H9 (cell line): ENCODE measurements at regions not wholly inside any gene's neighbourhood (a gene's known extent, or its start where the extent isn't known, plus 50 kb on each side); places are given as distances from the start of the nearest gene placed in this dataset.

Experiments used
- DNase-seq: peaks from one replicate; pipeline ENCODE4 v3.0.0-alpha.2; 2017
- H2AFZ ChIP-seq: one replicate; pipeline ENCODE4 v1.6.1; 2013; ENCODE audit warnings: mild to moderate bottlenecking, low read length, control low read depth, moderate library complexity
- H2AK5ac ChIP-seq: 2 replicates; pipeline ENCODE4 v1.6.1; 2013; ENCODE audit warnings: low read length, control low read depth, mixed read lengths; ENCODE audit not compliant: insufficient read length
- H2BK120ac ChIP-seq: one replicate; pipeline ENCODE4 v1.6.1; 2013; ENCODE audit warnings: low read depth, mild to moderate bottlenecking, low read length, control low read depth, inconsistent platforms; ENCODE audit not compliant: poor library complexity, severe bottlenecking
- H2BK12ac ChIP-seq: 2 replicates; pipeline ENCODE4 v1.6.1; 2013; ENCODE audit warnings: low read length, control low read depth, mixed read lengths, low read depth; ENCODE audit not compliant: insufficient read length
- H2BK15ac ChIP-seq: 2 replicates; pipeline ENCODE4 v1.6.1; 2013; ENCODE audit warnings: low read depth, low read length, control low read depth
- H2BK20ac ChIP-seq: one replicate; pipeline ENCODE4 v1.6.1; 2013; ENCODE audit warnings: low read depth, mild to moderate bottlenecking, low read length, control low read depth, inconsistent platforms; ENCODE audit not compliant: poor library complexity, severe bottlenecking
- H2BK5ac ChIP-seq: 2 replicates; pipeline ENCODE4 v1.6.1; 2013; ENCODE audit warnings: low read length, control low read depth, mixed read lengths; ENCODE audit not compliant: insufficient read length
- H3K14ac ChIP-seq: 2 replicates; pipeline ENCODE4 v1.6.1; 2013; ENCODE audit warnings: low read length, control low read depth; ENCODE audit not compliant: insufficient read depth
- H3K18ac ChIP-seq: 2 replicates; pipeline ENCODE4 v1.6.1; 2013; ENCODE audit warnings: low read depth, mild to moderate bottlenecking, mixed read lengths, low read length, control low read depth; ENCODE audit not compliant: insufficient read length
- H3K23ac ChIP-seq: 2 replicates; pipeline ENCODE4 v1.6.1; 2013; ENCODE audit warnings: low read length, control low read depth, mixed read lengths, low read depth; ENCODE audit not compliant: insufficient read length
- H3K23me2 ChIP-seq: 2 replicates; pipeline ENCODE4 v1.6.1; 2013; ENCODE audit warnings: low read depth, mild to moderate bottlenecking, mixed read lengths, low read length, control low read depth; ENCODE audit not compliant: insufficient read length, poor library complexity, severe bottlenecking
- H3K27ac ChIP-seq: 2 replicates; pipeline ENCODE4 v1.5.1; 2013; ENCODE audit warnings: low read length, control low read depth, mixed read lengths, low read depth; ENCODE audit not compliant: insufficient read length
- H3K27me3 ChIP-seq: 2 replicates; pipeline ENCODE4 v1.6.1; 2013; ENCODE audit warnings: low read length, control low read depth, inconsistent platforms; ENCODE audit not compliant: insufficient read depth
- H3K4ac ChIP-seq: 2 replicates; pipeline ENCODE4 v1.6.1; 2013; ENCODE audit warnings: low read depth, mild to moderate bottlenecking, control low read depth, inconsistent platforms, low read length, moderate library complexity
- H3K4me1 ChIP-seq: 2 replicates; pipeline ENCODE4 v1.6.1; 2013; ENCODE audit warnings: low read length, control low read depth, inconsistent platforms; ENCODE audit not compliant: insufficient read depth
- H3K4me2 ChIP-seq: 2 replicates; pipeline ENCODE4 v1.6.1; 2013; ENCODE audit warnings: low read length, control low read depth, mixed read lengths; ENCODE audit not compliant: insufficient read length, insufficient read depth
- H3K56ac ChIP-seq: 2 replicates; pipeline ENCODE4 v1.6.1; 2013; ENCODE audit warnings: low read depth, mild to moderate bottlenecking, mixed read lengths, low read length, control low read depth; ENCODE audit not compliant: insufficient read length
- H3K79me1 ChIP-seq: 2 replicates; pipeline ENCODE4 v1.6.1; 2013; ENCODE audit warnings: low read depth, mild to moderate bottlenecking, moderate library complexity, low read length, control low read depth, inconsistent platforms; ENCODE audit not compliant: insufficient read depth, poor library complexity, severe bottlenecking
- H3K79me2 ChIP-seq: 2 replicates; pipeline ENCODE4 v1.6.1; 2013; ENCODE audit warnings: low read length, control low read depth, inconsistent platforms; ENCODE audit not compliant: insufficient read depth
- H3K9ac ChIP-seq: 2 replicates; pipeline ENCODE4 v1.6.1; 2013; ENCODE audit warnings: low read length, control low read depth, mixed read lengths; ENCODE audit not compliant: insufficient read length; ENCODE audit errors: extremely low read depth
- H3K9me3 ChIP-seq: one replicate; pipeline ENCODE4 v1.6.1; 2013; ENCODE audit warnings: low read depth, low read length, inconsistent platforms; ENCODE audit not compliant: control insufficient read depth
- H3T11ph ChIP-seq: one replicate; pipeline ENCODE4 v1.6.1; 2013; ENCODE audit warnings: mild to moderate bottlenecking, low read length, control low read depth, inconsistent platforms
- H4K20me1 ChIP-seq: one replicate; pipeline ENCODE4 v1.6.1; 2013; ENCODE audit not compliant: control insufficient read depth, insufficient read length, insufficient read depth
- H4K5ac ChIP-seq: 2 replicates; pipeline ENCODE4 v1.6.1; 2013; ENCODE audit warnings: low read depth, mild to moderate bottlenecking, mixed read lengths, low read length, control low read depth; ENCODE audit not compliant: insufficient read length
- H4K8ac ChIP-seq: replicated peaks from 2 replicates; pipeline ENCODE4 v1.6.1; 2013; ENCODE audit warnings: low read length, control low read depth, mixed read lengths, low read depth; ENCODE audit not compliant: insufficient read length
- H4K91ac ChIP-seq: 2 replicates; pipeline ENCODE4 v1.6.1; 2013; ENCODE audit warnings: low read depth, mild to moderate bottlenecking, moderate library complexity, mixed read lengths, low read length, control low read depth; ENCODE audit not compliant: insufficient read length
- H3K27ac Mint-ChIP-seq, 3 experiments: 2 replicates in 2 of 3; 3 replicates in 1 of 3; pipeline ENCODE4 v1.8.0; 2020 to 2021; ENCODE audit warnings: mixed read lengths in 3 of 3, mild to moderate bottlenecking in 1 of 3, moderate library complexity in 1 of 3
- H3K27me3 Mint-ChIP-seq: 2 replicates; pipeline ENCODE4 v1.8.0; 2021; ENCODE audit warnings: low read depth, mild to moderate bottlenecking, moderate library complexity, mixed read lengths
- H3K36me3 Mint-ChIP-seq, 3 experiments: 2 replicates in 2 of 3; 3 replicates in 1 of 3; pipeline ENCODE4 v1.8.0; 2020 to 2021; ENCODE audit warnings: low read depth in 3 of 3, mixed read lengths in 3 of 3; ENCODE audit not compliant: insufficient read depth in 1 of 3
- H3K4me1 Mint-ChIP-seq, 2 experiments: 2 replicates each; pipeline ENCODE4 v1.8.0; 2020; ENCODE audit warnings: mixed read lengths in 2 of 2
- H3K4me3 Mint-ChIP-seq, 2 experiments: 2 replicates in 1 of 2; 3 replicates in 1 of 2; pipeline ENCODE4 v1.8.0; 2020 to 2021; ENCODE audit warnings: mild to moderate bottlenecking in 2 of 2, mixed read lengths in 2 of 2, moderate library complexity in 1 of 2
- H3K9me3 Mint-ChIP-seq, 2 experiments: 2 replicates in 1 of 2; 3 replicates in 1 of 2; pipeline ENCODE4 v1.8.0; 2020; ENCODE audit warnings: mild to moderate bottlenecking in 2 of 2, mixed read lengths in 2 of 2, moderate library complexity in 1 of 2
- WGBS: extraction: QIAGEN DNeasy Blood & Tissue Kit; methylation state at CpG from one replicate; pipeline ENCODE4 v1.1.7; 2013; ENCODE audit warnings: missing lambda C conversion rate, low lambda C conversion rate, mixed read lengths; ENCODE audit not compliant: insufficient read length; ENCODE audit errors: extremely low coverage; 5-methylcytosine and 5-hydroxymethylcytosine counted together
- TF ChIP-seq, protein P1 (sequence below): fragments of 200-600 bp; sonication (generic); conservative IDR thresholded peaks from 3 replicates; pipeline ENCODE4 v1.8.0; 2021; ENCODE audit warnings: antibody characterized with exemption, mild to moderate bottlenecking

- Histone ChIP-seq H3K9me3 (no peaks in the 10 kb centered on the region), H4K91ac (no peak overlapping the region), H3K56ac (no peak overlapping the region), H3K4ac (no peak overlapping the region), H3K79me1 (no peaks in the 10 kb centered on the region), H3K18ac (no peak overlapping the region), H2BK20ac (no peak overlapping the region), H3K79me2 (no peaks in the 10 kb centered on the region), H4K8ac (no peak overlapping the region), H3K4me1 (no peaks in the 10 kb centered on the region), H2AFZ (no peak overlapping the region), H2AK5ac (no peak overlapping the region), H3K4me2 (no peak overlapping the region), H3K27me3 (no peaks in the 10 kb centered on the region), H3K23me2 (no peaks in the 10 kb centered on the region), H2BK15ac (no peak overlapping the region), H2BK5ac (no peak overlapping the region), H3K27ac (no peak overlapping the region), H3K9ac (no peak overlapping the region), H4K5ac (no peak overlapping the region), H3K14ac (no peak overlapping the region), H2BK120ac (no peak overlapping the region), H4K20me1 (no peaks in the 10 kb centered on the region), H2BK12ac (no peak overlapping the region), H3K23ac (no peak overlapping the region), H3T11ph (no peak overlapping the region)
- Mint-ChIP-seq H3K4me3 (no peak overlapping the region), H3K4me1 (no peaks in the 10 kb centered on the region), H3K36me3 (no peaks in the 10 kb centered on the region), H3K9me3 (no peaks in the 10 kb centered on the region), H3K27ac (no peak overlapping the region), H3K27me3 (no peaks in the 10 kb centered on the region; the same call in 1 of the 2 replicates)
- no peak for DNase-seq
- TF ChIP-seq, protein P1, sequence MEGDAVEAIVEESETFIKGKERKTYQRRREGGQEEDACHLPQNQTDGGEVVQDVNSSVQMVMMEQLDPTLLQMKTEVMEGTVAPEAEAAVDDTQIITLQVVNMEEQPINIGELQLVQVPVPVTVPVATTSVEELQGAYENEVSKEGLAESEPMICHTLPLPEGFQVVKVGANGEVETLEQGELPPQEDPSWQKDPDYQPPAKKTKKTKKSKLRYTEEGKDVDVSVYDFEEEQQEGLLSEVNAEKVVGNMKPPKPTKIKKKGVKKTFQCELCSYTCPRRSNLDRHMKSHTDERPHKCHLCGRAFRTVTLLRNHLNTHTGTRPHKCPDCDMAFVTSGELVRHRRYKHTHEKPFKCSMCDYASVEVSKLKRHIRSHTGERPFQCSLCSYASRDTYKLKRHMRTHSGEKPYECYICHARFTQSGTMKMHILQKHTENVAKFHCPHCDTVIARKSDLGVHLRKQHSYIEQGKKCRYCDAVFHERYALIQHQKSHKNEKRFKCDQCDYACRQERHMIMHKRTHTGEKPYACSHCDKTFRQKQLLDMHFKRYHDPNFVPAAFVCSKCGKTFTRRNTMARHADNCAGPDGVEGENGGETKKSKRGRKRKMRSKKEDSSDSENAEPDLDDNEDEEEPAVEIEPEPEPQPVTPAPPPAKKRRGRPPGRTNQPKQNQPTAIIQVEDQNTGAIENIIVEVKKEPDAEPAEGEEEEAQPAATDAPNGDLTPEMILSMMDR, result no peak
- no CpG with 5 or more reads among the region's 2 CpGs for WGBS
Observed at GRCh38 chr1:221085701-221086375, 206.6 kb downstream of the HLX start.
